ENCODE measurements at regions not wholly inside any gene's neighbourhood (a gene's known extent, or its start where the extent isn't known, plus 50 kb on each side); places are given as distances from the start of the nearest gene placed in this dataset.

DNA sequence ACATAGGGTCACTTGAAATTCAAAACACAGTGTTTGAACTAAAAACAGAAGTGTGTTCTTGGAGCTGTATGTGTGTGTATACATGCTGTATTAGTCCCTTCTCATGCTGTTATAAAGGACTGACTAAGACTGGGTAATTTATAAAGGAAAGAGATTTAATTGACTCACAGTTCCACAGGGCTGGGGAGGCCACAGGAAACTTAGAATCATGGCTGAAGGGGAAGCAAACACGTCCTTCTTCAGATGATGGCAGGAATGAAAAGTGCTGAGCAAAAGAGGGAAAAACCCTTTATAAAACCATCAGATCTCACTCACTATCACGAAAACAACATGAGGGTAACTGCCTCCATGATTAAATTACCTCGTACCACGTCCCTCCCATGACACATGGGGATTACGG is 224.1 kb downstream of the BCAT1 start:
- in situ Hi-C loops (cut with HindIII; ENCODE audit: low sequenced_read_pairs) = no loop called here

DNA sequence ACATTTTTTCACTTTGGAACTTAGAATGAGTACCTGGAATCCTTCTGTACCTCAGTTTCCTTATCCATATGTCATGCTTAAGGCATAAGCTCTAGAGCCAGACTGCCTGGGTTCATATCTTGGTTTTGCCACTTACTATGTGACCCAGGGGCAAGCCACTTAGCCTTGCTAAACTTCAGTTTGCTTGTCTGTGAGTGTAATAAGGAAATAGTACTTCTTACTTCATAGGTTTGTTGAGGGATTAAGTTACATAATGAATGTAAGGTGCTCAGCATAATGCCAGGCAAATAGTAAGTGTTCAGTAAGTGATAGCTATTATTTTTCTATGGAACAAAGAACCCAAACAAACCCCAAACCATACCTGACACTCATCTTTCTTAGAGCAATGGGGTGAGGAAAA is 225.1 kb downstream of the BCAT1 start:
- in situ Hi-C loops (cut with HindIII; ENCODE audit: low sequenced_read_pairs) = no loop called here

DNA sequence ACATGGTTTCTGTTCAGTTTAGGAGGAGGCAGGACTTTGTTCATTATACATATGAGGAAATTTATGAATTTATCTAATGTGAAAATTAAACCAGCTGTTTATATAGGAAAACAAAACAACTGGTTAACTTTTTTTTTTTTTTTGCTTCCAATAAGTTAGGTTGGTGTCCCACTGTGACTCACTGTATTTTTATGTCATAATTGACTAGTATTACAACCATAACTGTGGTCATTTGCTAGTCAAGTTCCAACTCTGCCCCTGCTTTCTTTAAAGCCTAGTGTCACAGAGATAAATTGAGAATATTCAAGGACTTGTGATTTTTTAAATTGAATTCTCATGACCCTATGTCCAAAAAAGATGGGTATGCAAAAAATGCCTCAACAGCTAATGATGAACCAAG is 227.7 kb downstream of the BCAT1 start:
- in situ Hi-C loops (cut with HindIII; ENCODE audit: low sequenced_read_pairs) = no loop called here

DNA sequence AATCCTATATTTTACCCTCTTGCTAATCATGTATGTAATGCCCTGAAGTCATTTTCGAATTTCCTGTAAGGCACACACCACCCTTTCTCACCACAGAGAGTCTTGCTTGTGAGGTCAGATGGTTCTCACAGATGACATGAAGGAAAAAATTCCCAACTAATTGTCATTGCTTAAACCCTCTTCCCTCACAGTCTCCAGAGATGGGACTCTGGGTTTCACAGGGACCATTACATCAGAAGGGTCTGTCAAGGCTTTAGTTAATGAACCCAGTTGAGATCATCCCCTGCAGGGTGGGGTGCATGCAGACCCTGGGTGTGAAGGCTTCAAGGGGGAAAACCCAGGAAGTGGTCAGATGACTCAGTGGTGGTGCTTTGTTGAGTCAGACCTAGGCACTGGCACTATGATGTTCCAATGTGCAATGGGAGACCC is 229.6 kb downstream of the BCAT1 start:
- in situ Hi-C loops (cut with HindIII; ENCODE audit: low sequenced_read_pairs) = no loop called here

DNA sequence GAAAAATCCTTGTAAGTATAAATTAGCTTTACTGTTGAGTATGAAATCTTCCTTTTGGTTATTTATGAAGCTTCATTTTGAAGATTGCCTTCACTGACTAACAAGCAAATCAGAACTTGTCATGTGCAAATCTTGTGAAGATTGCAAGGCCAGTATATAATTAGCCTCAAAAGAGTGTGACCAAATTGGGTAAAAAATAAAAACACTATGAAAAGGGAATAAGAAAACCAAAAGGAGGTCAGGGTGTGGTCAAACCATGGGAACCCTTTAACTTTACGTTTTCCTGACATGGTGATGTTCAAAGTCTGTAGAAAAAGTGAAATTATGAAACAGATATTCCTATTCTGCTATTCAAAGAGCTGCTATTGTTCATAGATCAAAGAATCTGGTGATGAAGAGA is 230.3 kb downstream of the BCAT1 start:
- in situ Hi-C loops (cut with HindIII; ENCODE audit: low sequenced_read_pairs) = no loop called here

DNA sequence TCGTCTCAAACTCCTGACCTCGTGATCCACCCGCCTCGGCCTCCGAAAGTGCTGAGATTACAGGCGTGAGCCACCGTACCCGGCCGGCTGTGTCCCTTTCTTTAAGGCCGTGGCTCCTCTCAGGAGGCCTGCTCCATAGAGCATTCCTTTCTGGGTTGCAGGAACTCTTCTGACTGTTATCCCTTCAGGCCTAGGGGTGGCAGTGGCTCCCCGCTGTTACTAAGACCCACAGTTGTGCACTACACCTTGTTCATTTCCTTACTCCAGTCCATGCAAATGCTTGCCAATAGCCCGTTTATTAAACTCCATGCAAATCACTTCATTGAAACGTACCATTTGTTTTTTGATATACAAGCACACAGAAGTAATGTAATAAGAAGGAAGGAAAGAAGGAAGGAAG is 234.7 kb downstream of the BCAT1 start:
- in situ Hi-C loops (cut with HindIII; ENCODE audit: low sequenced_read_pairs) = no loop called here

DNA sequence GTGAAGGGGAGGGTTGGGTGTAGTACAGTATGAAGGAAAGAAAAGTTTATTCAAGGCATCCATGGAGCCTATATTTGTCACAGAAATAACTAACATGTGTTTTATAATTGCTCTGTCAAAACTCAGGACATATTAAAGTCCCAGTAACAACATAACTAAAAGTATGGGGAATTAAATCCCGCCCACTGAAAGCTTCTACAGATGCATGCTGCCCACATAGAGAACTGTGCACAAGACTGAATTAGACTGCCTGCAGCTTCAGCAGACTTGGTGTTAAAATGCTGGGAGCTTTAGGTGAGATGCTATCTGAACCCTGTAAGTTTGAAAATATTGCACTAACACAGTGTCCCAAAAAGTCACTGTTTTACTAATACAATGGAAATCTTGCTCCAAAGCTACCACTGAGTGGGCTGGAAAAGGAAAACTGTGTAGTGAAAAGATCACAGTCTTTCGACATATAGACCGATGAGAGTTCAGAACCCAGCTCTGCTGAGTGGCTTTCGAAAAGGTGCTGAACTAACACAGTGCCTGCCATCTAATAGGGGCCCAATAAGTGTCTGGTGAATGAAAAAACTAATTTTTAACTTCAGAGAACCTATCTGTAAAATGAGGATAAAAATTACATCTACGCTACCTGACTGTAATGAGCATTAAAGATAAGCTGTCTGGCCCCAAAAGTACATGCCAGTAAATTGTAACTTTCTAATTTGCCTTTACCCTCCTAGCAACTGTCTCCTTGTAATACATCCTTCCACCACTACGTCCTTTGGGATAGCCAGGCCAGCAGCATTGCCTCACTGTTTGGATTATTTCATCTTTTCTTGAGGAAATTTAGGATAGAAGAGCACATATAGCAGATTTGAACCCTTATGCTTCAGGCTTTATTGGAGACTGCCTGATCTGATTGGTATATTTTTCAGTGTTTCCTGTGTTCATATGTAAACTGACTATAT is 237.6 kb downstream of the BCAT1 start:
- in situ Hi-C loops (cut with HindIII; ENCODE audit: low sequenced_read_pairs) = no loop called here

DNA sequence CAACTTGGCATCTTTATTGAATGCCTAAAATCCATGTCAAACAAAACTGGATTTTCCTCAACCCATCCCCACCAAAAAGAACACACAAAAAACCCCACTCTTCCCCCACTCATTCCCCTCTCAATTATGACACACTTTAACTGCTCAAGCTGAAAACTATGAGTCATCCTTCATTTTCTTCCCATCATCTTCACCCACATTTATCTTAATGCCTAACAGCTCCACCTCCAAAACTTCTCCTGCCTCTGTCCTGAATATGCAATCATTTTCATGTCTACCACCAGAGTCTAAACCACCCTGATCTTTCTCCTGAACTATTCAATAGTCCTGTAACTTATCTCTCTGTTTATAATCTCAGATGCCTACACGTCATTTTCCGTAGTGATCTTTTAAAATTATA is 239.7 kb downstream of the BCAT1 start:
- in situ Hi-C loops (cut with HindIII; ENCODE audit: low sequenced_read_pairs) = no loop called here

DNA sequence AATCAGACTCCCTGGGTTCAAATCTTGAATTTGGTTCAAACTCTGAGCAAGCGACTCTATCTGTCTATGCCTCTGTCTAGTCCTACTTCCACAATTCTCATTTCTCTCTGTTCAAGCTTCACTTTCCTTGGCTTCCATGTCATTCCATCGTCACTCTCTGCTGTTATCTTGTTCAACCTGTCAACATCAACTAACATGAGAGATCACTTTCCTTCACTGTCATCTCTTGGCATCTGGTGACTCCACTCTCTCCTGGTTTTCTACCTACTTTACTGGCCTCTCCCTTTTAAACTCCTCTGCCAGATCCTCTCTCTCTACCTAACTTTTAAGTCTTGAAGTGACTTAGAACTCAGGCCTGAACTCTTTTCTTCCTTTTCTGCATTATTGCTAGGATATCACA is 240.2 kb downstream of the BCAT1 start:
- in situ Hi-C loops (cut with HindIII; ENCODE audit: low sequenced_read_pairs) = no loop called here

DNA sequence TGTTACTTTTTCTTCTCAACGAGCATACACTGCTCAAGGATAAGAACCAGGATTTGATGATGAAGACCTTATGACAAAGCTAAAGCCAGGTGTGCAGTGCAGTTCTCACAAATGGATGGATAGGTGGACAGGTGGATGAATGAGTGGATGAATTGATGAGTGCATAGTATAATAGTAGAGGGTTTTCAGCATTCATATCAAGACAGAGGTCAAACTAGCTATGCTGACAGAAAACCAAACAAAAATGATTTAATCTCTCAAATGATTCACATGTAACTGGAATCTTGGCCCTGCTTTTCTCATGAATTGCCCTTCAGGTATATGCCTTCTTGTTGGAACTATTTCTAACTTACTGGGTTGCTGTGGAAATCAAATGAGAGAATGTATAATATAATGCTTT is 240.9 kb downstream of the BCAT1 start:
- in situ Hi-C loops (cut with HindIII; ENCODE audit: low sequenced_read_pairs) = no loop called here

DNA sequence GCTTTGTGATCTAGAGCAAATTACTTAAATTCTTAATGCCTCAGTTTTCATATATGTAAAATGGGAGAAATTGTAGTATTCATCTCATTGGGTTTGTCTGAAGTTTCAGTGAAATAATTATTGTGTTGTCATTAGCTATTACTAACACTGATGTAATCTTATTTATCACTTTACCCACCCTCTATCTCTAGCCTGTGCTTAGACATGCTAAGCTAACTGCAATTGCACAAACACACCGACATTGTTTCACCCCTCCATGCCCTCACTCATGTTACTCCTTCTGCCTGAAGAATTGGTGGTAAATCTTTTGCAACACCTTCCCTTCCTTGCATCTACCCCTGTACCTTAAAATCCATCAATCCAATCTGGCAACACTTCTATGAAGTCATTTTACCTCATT is 241.6 kb downstream of the BCAT1 start:
- in situ Hi-C loops (cut with HindIII; ENCODE audit: low sequenced_read_pairs) = no loop called here

DNA sequence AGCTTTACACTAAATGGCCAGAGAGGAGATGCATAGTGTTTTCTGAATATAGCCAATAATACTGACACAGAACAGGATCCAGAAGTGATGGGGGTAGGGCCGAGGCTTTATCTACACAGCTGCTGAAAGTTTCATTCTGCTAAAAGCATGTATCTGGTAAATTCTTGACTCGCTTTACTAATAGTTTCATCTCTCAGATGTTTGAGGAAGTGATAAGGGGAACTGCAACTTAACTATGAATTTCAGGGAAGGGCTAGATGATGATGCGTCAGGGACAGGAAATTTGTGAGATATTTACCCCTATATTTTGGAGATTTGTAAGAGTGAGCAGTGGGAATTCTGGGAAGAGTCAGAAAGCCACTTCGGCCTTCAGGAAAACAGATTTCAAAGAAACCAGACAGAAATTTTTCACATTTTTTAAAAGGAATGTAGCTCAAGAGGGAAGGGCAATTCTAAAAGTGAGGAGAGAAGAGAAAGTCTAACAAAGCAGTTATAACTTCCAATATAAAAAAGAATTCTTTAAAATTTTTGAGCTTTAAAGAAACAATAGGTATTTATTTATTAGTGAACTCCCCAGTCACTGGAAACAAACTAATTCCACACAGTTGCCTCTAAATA is 243.1 kb downstream of the BCAT1 start:
- in situ Hi-C loops (cut with HindIII; ENCODE audit: low sequenced_read_pairs) = no loop called here

DNA sequence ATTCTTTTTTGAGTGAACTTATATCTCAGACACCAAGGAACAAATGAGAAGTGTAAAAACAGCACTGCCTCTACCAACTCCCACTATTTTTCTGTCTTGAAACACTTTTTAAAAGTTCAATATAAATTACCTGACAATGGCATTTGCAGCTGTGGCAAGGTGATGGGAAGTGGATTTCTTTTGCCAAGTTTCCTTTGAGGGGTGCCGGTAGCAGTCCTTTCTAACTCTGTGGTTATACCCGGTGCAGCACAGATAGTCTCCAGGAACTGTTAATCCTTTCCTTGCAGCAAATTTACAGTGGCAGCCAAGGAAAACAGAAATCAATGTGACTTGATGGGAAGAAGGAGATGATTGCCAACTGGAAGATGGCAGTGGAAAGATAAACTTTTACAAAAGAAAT is 243.7 kb downstream of the BCAT1 start:
- in situ Hi-C loops (cut with HindIII; ENCODE audit: low sequenced_read_pairs) = no loop called here

DNA sequence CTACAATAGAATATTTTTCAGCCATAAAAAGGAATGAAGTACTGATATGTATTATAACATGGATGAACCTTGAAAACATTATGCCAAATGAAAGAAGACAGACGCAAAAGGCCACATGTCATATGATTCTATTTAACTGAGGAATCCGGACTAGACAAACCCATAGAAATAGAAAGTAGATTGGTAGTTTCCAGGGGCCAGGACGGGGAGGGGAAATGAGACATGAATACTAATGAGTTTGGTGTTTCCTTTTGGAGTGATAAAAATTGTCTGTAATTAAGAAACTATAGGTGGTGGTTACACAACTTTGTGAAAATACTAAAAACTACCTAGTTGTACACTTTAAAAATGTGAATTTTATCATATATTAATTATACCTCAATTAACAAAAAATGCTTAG is 247.6 kb downstream of the BCAT1 start:
- in situ Hi-C loops (cut with HindIII; ENCODE audit: low sequenced_read_pairs) = no loop called here

DNA sequence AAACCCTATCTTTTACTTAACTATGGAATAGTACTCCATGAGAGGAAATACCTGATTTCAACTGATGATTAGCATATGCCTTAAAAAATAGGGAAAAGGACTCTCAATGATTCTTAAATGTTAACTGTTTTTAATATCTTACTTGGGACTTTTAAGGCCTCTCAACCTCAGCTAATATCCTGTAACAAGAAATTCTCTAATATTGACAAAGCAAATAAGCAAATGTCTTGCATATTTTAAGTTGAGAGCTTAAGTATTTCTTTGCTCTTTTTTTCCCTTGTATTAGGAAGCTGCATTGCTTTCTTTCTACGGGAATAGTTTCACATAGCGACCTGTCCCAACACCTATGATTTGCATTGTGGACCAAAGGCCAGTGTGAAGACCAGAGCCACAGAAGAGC is 249.9 kb downstream of the BCAT1 start:
- in situ Hi-C loops (cut with HindIII; ENCODE audit: low sequenced_read_pairs) = no loop called here

DNA sequence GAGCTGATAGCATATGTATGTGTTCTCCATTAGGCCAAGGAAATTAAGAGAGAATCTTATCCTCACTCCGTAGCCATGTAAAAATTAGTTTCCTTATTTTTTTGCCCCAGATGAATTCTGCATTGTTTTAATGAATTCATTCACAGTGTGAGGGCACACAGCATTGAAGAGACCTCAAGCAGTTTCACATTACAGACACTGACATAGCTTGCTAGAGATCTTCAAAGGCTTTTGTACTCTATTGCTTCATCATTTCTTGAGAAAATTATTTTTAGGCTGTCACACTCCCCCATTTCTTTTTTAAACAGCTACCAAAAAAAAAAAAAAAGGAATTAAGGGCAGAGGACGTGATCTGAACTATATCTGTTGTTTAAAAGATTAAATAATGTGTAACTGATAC is 251.1 kb downstream of the BCAT1 start:
- in situ Hi-C loops (cut with HindIII; ENCODE audit: low sequenced_read_pairs) = no loop called here

DNA sequence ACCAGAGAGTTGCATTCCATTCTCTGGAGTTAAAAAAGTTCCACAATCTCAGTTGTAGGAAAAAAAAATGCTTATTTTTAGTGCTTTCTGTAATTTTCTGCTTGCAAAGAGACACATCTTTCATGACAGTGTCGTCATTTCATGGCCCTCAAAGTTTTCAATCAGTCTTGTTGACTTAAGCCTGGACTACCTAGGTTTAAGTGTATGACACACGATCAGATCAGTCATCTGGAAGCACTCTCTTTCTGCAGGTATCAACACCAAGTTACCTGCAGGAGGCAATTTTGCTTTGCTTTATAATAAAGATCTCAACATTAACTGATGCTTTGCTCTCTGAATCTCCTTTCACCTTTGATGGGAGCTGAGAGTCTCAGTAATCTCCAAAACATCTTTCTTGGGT is 251.6 kb downstream of the BCAT1 start:
- in situ Hi-C loops (cut with HindIII; ENCODE audit: low sequenced_read_pairs) = no loop called here

DNA sequence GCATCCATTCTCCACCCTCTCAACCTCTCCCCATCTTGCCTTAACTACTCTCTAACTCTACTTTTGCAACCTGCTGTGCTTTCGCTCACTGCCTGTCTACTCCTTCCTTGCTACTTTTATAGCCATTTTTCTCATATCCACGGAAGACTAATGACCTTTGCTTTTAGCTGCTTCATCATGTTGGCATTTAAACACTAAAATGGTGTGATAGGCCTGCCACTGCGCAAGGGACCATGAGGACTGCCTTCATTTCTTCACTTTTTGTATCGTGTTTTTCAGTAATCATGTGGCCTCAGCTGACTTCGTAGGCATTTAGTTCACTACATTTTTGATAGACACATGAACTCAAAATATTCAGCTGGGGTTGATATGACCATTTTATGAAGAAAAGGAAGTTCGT is 252.1 kb downstream of the BCAT1 start:
- in situ Hi-C loops (cut with HindIII; ENCODE audit: low sequenced_read_pairs) = no loop called here

DNA sequence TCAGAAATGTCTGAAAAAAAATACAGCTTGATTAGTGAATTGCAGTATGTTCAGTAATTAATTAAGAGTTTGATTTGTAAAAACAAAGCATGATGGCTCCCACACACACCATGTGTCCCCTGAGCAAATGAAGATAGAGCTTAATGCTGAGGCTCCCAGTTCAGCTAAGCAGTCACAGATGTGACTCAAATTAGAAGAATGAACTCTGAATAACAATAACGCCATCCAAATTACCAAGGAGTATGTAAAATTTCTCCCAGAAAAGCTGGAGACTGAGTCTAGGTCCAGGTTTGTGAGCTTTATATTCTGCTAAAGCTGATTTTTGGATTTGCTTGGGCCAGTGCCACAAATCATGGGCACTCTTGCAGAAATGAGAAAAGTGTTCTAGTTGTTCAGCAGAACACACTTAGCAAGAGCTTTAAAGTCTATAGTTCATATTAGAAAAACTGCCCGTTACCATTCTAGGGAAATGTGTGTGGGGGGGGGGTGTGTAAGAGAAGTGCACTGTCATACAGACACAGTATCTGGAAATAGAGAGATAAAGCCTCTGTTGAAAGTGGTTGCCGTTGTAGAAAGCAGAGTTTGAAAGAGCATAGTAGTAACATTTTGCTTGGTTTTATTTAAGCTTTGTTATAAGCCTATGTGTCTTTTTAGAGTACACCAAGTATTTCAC is 253.1 kb downstream of the BCAT1 start:
- in situ Hi-C loops (cut with HindIII; ENCODE audit: low sequenced_read_pairs) = no loop called here

DNA sequence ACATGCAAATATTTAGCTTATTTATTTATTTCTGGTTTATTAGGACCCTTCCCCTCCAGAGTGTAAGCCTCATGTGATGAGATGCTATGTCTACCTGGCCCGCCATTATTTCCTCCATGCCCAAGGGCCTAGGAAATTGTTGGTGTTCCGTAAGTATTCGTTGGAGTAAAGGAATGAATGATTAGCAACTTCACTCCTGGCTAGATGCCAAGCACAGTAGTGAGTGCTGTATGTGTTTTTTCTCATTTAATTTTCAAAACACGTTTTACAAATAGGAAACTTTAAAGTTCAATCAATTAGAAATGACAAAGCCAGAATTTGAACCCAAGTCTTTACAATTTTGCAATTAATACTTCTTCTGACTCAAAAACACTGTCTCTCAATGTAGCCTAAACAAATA is 253.8 kb downstream of the BCAT1 start:
- in situ Hi-C loops (cut with HindIII; ENCODE audit: low sequenced_read_pairs) = no loop called here

DNA sequence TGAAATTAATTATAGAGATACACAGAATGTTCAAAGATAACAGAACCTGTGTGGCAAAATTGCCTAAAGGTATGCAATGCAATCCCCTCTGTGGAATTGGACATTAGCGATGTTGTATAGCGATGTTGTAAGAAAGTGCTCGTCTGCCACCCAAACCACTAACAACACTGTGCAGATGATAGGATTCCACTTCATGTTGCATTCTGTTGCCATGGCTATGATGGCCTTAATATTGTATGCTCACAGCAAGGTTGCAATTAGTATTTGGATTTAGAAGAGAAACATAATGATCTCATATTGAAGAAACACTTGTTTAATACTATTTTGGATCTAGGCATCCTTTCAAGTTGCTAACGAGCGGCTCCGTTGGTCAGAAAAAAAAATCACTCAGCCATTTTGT is 260.3 kb downstream of the BCAT1 start:
- in situ Hi-C loops (cut with HindIII; ENCODE audit: low sequenced_read_pairs) = no loop called here

DNA sequence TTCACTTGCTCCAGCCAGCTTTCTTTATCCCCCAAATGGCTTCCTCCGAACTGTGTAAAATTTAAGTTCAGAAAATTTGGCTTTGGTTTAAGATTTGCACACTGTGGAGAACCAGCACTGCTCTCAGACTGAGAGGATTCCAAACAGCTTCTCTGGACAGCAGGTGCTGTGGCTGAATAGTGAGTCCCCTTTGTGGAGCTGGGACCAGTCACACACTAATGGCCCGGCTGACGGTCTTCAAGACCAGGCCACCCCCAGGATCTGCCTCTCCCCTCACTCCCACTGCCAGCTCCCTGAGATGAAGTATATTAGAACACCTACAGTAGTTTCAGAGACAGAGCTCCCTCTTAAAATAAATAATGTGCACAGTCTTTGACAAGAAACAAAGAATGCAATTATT is 267.3 kb downstream of the BCAT1 start:
- in situ Hi-C loops (cut with HindIII; ENCODE audit: low sequenced_read_pairs) = no loop called here

All from endothelial cell of hepatic sinusoid (primary cell).